GM19035 (cell line): ENCODE measurements at regions not wholly inside any gene's neighbourhood (a gene's known extent, or its start where the extent isn't known, plus 50 kb on each side); places are given as distances from the start of the nearest gene placed in this dataset.

ENCODE experiments used
- ATAC-seq: cut with Tn5 transposase; IDR thresholded peaks from one replicate; pipeline ENCODE4 v1.9.1; 2021; ENCODE audit not compliant: unreplicated experiment

GRCh38 chr3:150074697-150075416, 104.2 kb upstream of the PFN2 start:
- ATAC-seq = peak; percentile 72

DNA sequence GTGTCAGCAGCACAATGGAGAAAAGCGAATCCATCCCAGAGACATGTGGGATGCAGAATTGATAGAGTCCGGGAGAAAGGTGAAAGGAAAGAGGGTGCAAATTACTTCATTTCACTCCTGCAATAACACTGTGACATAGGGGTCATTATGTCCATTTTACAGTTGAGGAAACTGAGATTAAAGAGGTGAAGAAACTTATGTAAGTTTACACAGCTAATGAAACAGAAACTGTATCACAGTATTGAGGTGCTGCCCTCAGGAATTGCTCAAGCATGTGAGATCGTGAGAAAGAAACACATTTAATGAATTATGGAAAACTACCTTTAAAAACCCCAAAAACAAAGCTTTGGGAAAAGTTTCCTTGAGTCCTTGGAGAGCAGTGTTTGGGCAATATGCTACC, 103.6 kb upstream of the PFN2 start:
- peak; percentile 84 for ATAC-seq

DNA sequence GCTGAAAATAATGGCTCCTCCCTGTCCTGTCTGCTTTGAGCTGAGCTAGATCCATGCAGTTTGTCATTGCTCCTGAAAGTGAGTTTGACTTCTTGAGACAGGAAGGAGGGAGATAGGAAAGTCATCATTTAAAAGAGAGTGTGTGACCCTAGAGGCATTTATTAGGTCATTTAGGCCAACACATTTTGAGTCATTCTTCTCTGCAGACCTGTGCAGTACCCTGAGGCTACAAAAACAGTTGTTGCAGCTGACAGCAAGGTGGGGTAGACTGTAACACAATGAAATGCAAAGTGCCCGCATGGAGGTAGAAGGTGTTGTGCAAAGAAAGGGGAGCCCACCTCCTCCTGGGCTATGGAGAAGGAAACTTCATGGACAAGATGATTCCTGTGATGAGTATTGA, 102.8 kb upstream of the PFN2 start:
- no peak for ATAC-seq

- no peak for ATAC-seq
Measured at GRCh38 chr3:150073031-150073430, 102.3 kb upstream of the PFN2 start.

DNA sequence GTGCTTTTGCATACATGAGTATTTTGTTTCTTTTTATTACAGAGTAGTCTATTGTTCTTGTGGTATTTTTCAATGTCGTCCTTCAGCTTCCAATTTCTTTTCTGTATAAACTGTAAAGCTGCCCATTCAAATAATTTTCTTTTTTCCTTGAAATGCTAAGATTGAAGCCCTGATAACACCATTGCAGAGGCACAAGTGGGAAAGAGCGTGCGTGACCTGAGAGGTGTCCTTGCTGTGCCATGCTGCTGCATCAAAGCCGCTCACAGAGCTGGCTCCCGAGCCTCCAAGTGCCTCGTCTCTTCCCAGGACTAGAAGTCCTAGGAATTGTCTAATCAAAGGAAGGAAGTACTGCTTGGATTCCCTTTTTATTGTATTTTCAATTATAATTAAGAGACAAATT, 101.9 kb upstream of the PFN2 start:
- ATAC-seq = no peak

DNA sequence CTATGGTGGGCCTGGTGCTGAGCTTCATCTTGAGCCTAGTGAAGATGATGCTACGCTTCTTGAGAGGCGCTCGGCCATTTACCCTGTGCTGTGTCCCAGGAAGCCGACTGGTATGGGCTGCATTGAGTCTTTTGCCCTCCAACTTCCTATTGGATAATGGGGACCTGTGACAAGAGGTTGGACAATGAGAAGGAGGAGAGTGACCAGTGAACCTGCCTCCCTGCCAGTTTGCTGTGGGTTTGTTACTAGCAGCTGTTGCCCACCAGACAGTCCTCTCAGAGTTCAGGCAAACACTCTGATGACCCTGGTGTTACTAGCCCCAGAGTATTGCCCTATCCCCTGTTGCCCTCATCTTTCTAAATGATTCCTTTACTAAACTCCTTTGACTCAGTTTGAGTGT, 99.6 kb upstream of the PFN2 start:
- ATAC-seq = no peak

GRCh38 chr3:150069633-150070032, 98.9 kb upstream of the PFN2 start:
- ATAC-seq = no peak

- ATAC-seq = no peak
Measured at GRCh38 chr3:150069154-150069527, 98.4 kb upstream of the PFN2 start.

DNA sequence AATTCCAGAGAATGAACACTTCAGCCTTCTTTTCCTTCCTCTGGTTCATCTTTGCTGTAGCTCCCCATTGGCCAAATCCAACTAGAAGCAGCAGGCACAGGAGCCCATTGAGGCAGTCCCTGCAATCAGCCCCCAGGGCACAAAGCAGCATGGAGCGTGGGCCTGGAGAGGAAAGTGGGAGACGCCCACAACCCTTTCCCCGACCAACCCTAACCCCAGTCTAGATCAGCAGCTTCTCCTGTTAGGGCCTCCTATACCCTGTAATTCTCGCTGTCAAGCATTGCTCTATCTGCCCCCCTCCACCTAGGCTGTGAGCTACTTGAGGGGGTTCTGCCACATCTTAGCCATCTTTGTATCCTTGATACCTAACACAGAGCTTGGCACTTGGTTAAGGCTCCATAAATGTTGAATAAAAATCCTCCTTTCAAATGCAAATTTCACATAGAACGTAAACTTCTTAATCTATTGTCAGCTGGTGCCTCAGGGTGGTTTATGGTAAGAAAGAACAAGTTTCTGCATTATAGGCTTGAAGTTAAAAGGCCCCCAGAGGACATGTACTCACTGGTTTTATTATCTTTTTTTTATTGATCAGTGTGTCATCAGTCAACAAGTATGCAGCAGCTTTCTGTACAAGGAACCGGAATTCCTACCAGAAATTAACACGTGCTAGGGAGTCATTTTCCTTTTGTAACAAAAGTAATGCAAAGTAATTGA, 97.9 kb upstream of the PFN2 start:
- ATAC-seq = no peak

DNA sequence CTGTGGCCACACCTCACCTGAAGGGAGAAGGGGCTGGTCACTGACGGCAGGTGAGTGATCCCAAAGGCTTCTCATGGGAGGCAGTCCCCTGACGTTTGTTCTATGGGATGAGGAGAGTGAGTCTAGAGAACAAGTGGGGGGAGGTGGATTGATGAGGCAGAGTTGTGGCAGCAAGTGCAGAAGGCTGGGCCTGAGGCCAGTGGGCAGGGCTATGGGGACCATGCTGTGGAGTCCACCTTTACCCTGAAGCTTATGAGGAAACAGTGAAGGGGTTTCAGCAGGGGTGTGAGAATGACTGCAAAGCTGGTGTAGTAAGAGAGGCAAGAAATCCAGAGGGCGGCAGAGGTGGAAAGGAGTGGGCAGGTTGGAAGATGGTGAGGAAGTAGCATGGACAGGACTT, 96.9 kb upstream of the PFN2 start:
- no peak for ATAC-seq

GRCh38 chr3:150064971-150065370, 94.3 kb upstream of the PFN2 start:
- no peak for ATAC-seq

DNA sequence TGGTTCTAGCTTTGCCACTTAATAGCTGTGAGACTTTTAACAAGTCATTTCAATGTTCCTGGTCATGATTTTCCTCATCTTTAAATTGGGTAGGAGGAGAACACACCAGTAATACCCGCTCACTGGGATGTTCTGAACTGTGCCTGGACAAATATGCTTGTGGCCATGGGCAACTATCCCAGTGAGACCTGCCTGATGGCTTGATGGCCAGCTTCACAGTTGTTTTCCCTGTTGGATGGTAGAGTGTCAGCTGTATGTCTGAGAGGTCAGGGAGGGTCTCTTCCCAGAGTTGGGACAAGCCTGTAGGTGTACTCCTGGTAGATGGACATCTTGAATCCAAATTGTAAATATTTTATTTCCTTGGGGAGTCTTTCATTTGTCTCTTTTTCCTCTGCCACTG, 92.5 kb upstream of the PFN2 start:
- no peak for ATAC-seq

DNA sequence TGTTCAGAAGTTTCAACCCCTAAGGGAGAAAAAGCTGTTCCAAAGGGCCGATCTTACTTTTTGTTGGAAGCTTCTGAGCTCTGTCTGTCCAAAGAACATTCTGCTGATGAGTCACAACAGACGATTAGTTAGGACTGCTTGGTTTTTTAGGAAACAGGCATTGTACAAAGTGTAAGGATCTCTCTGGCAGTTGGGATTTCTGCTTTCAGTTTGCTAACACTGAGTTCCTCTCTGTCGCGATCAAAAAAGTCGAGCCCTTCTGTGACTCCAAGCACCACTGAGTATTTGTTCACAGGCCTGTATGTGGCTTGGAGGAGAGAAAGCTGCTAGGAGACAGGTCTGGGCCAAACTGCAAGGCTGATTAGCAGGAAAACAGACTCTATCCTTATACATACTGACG, 91.8 kb upstream of the PFN2 start:
- ATAC-seq = no peak

DNA sequence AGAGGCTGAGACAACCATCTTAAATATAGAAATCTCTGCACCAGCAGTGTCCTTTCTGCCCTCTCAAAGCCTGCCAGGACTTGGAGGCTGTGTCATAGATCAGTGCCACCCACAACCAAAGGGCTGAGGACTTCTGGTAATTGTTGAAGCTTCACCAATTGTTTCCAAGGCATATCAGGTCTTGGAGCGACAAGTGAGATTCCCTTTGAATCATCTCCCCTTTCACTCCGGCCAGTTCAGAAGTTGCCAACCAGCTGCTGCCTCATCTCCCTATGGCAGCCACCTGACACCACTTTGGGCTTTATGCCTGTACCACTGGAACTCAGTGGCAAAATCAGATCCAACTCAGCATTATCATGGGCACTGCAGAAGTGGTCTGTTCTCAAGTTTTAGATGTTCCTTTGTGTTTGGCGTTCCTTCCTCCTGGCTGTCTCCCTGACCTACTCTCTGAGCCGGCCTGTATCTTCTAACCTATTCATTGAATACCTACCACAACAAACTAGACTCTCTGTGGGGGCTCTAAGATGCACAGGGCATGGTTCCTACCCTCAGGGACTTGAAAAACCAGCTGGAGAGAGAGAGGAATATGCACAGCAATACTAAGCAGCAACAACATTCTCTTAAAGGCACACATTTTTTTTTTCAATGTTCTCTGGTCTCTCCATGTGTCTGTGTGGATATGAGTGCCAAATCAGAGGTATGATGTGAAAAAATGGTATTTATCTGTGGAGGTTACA, 90.8 kb upstream of the PFN2 start:
- no peak for ATAC-seq

DNA sequence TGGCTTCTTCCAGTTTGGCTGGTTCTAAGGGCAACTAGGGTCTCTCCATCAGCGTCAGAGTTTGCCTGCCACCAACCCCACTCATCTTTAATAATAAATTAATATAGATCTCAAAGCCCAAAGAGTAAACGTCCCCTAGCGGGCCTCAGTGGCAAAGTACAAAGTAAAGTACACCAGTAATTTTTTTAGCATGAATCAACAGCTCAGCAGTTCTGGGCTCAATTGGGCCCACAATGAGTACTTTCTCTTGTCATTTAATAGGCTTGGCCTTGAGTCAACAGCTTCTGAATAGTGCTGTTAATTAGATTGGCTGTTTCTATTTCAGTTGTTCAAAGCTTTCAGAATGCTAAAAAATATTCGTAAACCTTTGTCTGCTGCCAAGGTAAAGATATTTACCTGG, 89.0 kb upstream of the PFN2 start:
- ATAC-seq = no peak

GRCh38 chr3:150059241-150059640, 88.5 kb upstream of the PFN2 start:
- no peak for ATAC-seq

DNA sequence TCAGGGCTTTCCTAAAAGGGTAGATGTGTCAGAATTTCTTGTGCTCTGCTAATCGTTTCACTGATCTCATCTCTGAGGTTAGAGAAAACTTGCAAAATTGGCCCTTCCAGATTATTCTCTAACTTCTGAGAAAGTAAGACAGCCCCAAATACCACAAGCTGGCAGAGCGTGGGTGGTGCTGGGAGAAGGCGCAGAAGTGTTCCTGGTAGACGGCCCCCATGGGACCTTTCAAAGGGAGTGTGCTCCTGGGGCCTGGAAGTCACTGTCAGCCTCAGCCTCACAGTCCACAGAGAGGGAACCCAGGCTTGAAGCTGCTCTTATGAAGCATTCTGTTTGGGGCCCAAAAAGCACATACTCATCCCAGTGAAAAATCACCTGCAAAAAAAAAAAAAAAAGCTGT, 86.5 kb upstream of the PFN2 start:
- no peak for ATAC-seq

- no peak for ATAC-seq
Measured at GRCh38 chr3:150055332-150055731, 84.6 kb upstream of the PFN2 start.

DNA sequence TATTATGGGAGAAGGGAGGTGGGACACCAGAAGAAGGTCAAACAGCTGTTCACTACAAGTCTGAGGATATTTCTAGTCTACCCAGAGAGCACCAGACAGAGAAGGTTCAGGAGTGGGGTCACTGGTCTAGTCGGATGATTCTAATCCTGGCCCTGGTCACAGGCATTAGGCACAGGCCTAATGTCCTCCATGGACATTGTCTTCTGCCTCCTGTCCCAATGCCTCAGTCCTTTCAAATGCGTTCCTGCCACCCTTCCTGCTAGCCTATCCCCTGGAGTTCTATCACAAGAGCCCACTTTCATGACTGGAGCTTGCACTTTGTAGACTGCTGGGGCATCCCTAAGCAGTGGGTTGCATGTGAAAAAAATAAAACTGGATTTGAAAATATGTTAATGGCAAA, 83.9 kb upstream of the PFN2 start:
- no peak for ATAC-seq

GRCh38 chr3:150050510-150050909, 79.8 kb upstream of the PFN2 start:
- ATAC-seq = no peak

DNA sequence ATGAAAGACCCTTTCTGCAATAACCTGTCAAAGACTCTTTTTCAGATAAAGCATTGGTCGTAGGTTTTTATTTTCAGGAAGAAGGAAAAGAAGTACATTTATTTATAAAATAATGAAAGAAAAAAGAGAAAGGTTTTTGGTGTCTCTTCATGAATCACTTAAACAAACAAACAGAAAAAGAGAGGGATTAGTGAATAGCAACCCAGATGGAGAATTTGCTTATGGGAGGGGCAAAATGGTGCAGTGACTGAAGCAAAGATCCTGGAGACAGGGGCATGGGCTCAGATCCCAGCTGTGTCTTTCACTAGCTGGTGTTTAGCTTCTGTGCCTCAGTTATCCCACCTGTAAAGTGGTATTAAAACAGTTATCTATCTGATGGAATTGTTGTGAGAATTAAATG, 78.6 kb upstream of the PFN2 start:
- ATAC-seq = no peak

GRCh38 chr3:150041877-150042276, 71.2 kb upstream of the PFN2 start:
- ATAC-seq = no peak
